Liver (tissue), 3 donors: ENCODE measurements at regions not wholly inside any gene's neighbourhood (a gene's known extent, or its start where the extent isn't known, plus 50 kb on each side); places are given as distances from the start of the nearest gene placed in this dataset.
A peak's percentile ranks its signal among the peaks of the same experiment; 100 is the strongest.

Experiments
- JUND ChIP-seq, 2 donors: IDR thresholded peaks; 2 replicates each; pipeline ENCODE4 v1.6.1; 2016; ENCODE audit warnings: antibody characterized with exemption in 2 of 2
- RAD21 ChIP-seq, 2 donors: IDR thresholded peaks; 2 replicates each; pipeline ENCODE4 v1.6.1; 2016; ENCODE audit warnings: antibody characterized with exemption in 2 of 2, mild to moderate bottlenecking in 2 of 2
- TF ChIP-seq, protein P1 (sequence below): fragments of 150-350 bp; IDR thresholded peaks from 2 replicates; pipeline ENCODE4 v1.5.1; 2017; ENCODE audit warnings: improper control_type of control experiment, low read depth, low read length; ENCODE audit not compliant: missing input control
- donor health status: healthy.
- donor health status: healthy.

DNA sequence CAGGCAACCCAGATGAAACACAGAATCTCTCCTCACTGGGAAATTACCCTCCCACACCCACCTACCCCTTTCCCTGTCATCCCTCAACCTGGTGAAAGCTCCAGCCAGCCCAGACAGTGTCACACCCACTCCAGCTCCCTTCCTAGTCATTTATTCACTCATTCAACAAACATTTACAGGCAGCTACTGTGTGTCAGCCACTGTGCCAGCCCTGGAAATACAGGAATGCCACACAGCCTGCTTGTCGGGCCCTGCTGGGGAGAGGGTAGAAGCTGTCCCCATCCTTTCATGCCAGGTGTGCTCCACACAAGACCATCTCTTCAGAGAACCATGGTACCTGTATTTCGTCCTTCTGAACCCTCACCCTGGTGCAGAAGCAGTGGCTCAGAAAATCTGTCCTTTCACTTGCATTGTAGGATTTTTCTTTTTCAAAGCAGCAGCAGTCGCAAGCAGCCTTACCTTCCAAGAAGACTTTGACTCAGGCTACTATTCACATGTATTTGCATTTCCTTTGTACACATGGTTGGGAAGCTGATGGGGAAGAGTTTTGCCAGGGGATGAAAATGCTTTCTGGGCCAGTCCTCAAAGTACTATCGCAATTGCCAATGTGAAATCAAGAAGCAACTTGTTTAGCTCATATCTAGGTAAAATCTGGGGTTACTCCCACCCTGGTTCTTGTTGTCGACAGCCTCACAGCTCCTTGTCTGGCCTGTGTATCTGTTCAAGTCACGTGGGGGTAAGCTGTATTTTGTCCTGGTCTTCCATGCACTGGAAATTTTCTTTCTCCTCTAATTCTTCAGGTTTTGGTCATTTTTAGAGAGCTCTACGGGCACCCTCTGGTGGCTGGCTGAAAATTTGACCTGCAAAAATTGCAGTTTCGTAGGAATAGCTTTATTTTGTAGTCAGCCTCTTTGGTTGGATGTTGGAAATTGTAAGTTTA lies 147.4 kb upstream of the EGLN3 start:
- TF ChIP-seq JUND (IDR thresholded peaks at IDR 0.05) (no peak), RAD21 (IDR thresholded peaks at IDR 0.05) (peak; percentile 82 to 84)
- TF ChIP-seq, protein P1, sequence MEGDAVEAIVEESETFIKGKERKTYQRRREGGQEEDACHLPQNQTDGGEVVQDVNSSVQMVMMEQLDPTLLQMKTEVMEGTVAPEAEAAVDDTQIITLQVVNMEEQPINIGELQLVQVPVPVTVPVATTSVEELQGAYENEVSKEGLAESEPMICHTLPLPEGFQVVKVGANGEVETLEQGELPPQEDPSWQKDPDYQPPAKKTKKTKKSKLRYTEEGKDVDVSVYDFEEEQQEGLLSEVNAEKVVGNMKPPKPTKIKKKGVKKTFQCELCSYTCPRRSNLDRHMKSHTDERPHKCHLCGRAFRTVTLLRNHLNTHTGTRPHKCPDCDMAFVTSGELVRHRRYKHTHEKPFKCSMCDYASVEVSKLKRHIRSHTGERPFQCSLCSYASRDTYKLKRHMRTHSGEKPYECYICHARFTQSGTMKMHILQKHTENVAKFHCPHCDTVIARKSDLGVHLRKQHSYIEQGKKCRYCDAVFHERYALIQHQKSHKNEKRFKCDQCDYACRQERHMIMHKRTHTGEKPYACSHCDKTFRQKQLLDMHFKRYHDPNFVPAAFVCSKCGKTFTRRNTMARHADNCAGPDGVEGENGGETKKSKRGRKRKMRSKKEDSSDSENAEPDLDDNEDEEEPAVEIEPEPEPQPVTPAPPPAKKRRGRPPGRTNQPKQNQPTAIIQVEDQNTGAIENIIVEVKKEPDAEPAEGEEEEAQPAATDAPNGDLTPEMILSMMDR = peak; percentile 52
